ENCODE measurements at regions not wholly inside any gene's neighbourhood (a gene's known extent, or its start where the extent isn't known, plus 50 kb on each side); places are given as distances from the start of the nearest gene placed in this dataset.

DNA sequence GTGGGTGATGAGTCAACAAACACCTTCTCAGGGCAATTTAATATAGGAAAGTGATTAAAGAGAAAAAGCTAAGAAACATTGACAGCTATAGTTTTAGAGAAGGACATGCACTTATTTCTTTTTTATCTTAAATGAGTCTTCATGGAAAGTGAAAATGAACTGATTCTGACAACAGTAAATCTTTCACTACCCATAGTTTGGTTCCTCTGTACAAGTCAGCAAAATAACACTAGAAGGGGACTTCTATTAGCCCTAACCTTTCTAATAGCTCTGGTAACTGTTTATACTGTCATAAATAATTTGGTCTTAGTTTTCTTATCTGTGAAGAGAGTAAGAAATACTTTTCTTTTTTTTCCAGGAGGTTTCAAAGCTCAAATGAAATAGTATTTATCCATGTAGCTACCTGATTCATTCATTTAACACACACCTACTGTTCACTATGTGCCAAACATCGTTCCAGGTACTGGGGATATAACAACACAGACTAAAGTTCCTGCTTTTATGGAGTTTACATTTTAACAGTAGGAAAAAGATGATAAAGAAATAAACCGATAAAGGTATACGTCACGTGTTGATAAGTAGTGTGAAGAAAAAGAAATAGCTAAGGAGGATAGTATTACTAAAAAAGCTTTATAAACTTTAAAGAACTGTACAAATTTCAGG, 148.2 kb downstream of the PCSK1 start:
- H2AFZ ChIP-seq, result no peak overlapping the region
- H3K4me1 ChIP-seq (replicated peaks; ENCODE audit: insufficient read depth), result peaks cover 10% of the 10 kb centered on the region; the same call in 1 of the 2 replicates
- H3K4me3 ChIP-seq, result no peak overlapping the region
- H3K36me3 ChIP-seq (ENCODE audit: low read depth), result no peaks in the 10 kb centered on the region
- no peaks in the 10 kb centered on the region for H3K9me2 ChIP-seq (ENCODE audit: insufficient read depth)
- ChIA-PET CTCF (no interaction called here), POLR2A (ENCODE audit: unreplicated experiment) (interaction anchor here (0.6 kb wide), 1 partner anchor 339 kb away, joined by 4 read pairs; no protein-coding TSS in a partner anchor)
- H3K9me3 ChIP-seq (ENCODE audit: insufficient read depth, low read depth), result no peaks in the 10 kb centered on the region
- TF ChIP-seq, protein P1, sequence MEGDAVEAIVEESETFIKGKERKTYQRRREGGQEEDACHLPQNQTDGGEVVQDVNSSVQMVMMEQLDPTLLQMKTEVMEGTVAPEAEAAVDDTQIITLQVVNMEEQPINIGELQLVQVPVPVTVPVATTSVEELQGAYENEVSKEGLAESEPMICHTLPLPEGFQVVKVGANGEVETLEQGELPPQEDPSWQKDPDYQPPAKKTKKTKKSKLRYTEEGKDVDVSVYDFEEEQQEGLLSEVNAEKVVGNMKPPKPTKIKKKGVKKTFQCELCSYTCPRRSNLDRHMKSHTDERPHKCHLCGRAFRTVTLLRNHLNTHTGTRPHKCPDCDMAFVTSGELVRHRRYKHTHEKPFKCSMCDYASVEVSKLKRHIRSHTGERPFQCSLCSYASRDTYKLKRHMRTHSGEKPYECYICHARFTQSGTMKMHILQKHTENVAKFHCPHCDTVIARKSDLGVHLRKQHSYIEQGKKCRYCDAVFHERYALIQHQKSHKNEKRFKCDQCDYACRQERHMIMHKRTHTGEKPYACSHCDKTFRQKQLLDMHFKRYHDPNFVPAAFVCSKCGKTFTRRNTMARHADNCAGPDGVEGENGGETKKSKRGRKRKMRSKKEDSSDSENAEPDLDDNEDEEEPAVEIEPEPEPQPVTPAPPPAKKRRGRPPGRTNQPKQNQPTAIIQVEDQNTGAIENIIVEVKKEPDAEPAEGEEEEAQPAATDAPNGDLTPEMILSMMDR (conservative IDR thresholded peaks at IDR 0.05), result no peak
- no peak for TF ChIP-seq EZH2 (IDR thresholded peaks at IDR 0.05; ENCODE audit: low read depth)
- H3K4me2 ChIP-seq, result no peak overlapping the region
- no peaks in the 10 kb centered on the region for H4K20me1 ChIP-seq (ENCODE audit: insufficient read depth)
- BruUV-seq (replicated peaks), result no TSS peak
- no peak overlapping the region for H3K27ac ChIP-seq
- no peak for DNase-seq
- no peaks in the 10 kb centered on the region for H3F3A ChIP-seq (ENCODE audit: insufficient read depth, low read depth)
- no peaks in the 10 kb centered on the region for H3K27me3 ChIP-seq (ENCODE audit: insufficient read depth, low read depth)
- intact Hi-C loops (cut with micrococcal nuclease; ENCODE audit: unreplicated experiment), result no loop called here
- no peaks in the 10 kb centered on the region for H3K79me2 ChIP-seq (ENCODE audit: low read depth)

DNA sequence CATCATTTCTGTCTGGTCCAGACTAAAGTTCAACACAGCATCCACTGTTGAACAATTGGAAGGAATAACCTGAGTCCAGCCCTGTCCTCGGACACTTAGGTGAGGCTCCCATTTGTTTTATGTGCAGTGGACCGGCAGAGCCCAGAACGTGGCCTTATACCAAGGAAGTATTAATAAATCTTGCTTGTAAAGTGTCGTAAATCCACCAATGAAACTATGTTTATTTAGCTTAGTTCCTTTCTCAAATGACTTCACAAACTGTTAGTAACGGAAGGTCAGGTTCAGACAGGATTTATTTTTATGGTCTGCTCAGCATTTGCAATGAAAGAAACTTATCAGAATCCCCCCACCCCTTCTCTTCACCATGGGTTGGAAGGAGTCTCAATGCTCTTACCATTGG, 149.5 kb downstream of the PCSK1 start:
- POLR2A ChIA-PET (ENCODE audit: unreplicated experiment), result no interaction called here
- Histone ChIP-seq H3K79me2 (ENCODE audit: low read depth) (no peaks in the 10 kb centered on the region), H3K9me2 (ENCODE audit: insufficient read depth) (no peaks in the 10 kb centered on the region), H3K27me3 (ENCODE audit: insufficient read depth, low read depth) (no peaks in the 10 kb centered on the region), H3K4me2 (no peak overlapping the region), H2AFZ (no peak overlapping the region), H4K20me1 (ENCODE audit: insufficient read depth) (no peaks in the 10 kb centered on the region), H3K4me1 (replicated peaks; ENCODE audit: insufficient read depth) (peaks cover 10% of the 10 kb centered on the region; the same call in 1 of the 2 replicates), H3K9me3 (ENCODE audit: insufficient read depth, low read depth) (peaks cover 4% of the 10 kb centered on the region; the same call in 1 of the 2 replicates), H3K4me3 (no peak overlapping the region), H3K27ac (no peak overlapping the region), H3F3A (ENCODE audit: insufficient read depth, low read depth) (no peaks in the 10 kb centered on the region), H3K36me3 (ENCODE audit: low read depth) (no peaks in the 10 kb centered on the region)
- intact Hi-C loops (cut with micrococcal nuclease; ENCODE audit: unreplicated experiment), result no loop called here
- CTCF ChIA-PET, result no interaction called here
- DNase-seq, result no peak
- TF ChIP-seq EZH2 (IDR thresholded peaks at IDR 0.05; ENCODE audit: low read depth), result no peak
- TF ChIP-seq, protein P1 (conservative IDR thresholded peaks at IDR 0.05), result no peak
- no TSS peak for BruUV-seq (replicated peaks)

DNA sequence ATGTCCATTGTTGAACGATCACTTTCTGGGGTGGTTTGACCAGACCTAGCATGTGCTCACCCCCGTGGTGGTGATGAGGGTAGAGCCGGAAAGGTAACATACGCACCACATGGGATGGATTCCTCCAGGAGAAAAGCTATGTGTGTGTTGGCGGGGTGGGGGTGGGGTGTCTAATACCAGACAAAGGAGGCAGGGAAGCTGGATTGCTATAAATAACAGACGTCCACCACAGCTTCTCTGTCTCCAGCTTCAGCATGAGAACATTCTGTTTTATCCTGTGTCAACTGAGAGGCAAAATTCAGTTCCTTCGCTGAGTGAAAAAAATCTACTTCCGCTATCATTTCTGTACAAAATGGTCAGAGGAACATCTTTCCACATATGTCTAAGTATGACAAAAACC, 151.0 kb downstream of the PCSK1 start:
- H3K79me2 ChIP-seq (ENCODE audit: low read depth), result no peaks in the 10 kb centered on the region
- H2AFZ ChIP-seq, result no peak overlapping the region
- no peak for DNase-seq
- ChIA-PET POLR2A (ENCODE audit: unreplicated experiment) (no interaction called here), CTCF (no interaction called here)
- H4K20me1 ChIP-seq (ENCODE audit: insufficient read depth), result no peaks in the 10 kb centered on the region
- H3K4me2 ChIP-seq, result no peak overlapping the region
- no peaks in the 10 kb centered on the region for H3K27me3 ChIP-seq (ENCODE audit: insufficient read depth, low read depth)
- H3K4me3 ChIP-seq, result no peak overlapping the region
- no peaks in the 10 kb centered on the region for H3K9me2 ChIP-seq (ENCODE audit: insufficient read depth)
- TF ChIP-seq, protein P1 (conservative IDR thresholded peaks at IDR 0.05), result no peak
- no peak for TF ChIP-seq EZH2 (IDR thresholded peaks at IDR 0.05; ENCODE audit: low read depth)
- H3K4me1 ChIP-seq (replicated peaks; ENCODE audit: insufficient read depth), result 0 out of 2 replicates have a peak, but pooled peaks cover 3% of the 10 kb centered on the region
- H3K9me3 ChIP-seq (ENCODE audit: insufficient read depth, low read depth), result peaks cover 4% of the 10 kb centered on the region; the same call in 1 of the 2 replicates
- intact Hi-C loops (cut with micrococcal nuclease; ENCODE audit: unreplicated experiment), result no loop called here
- no TSS peak for BruUV-seq (replicated peaks)
- H3F3A ChIP-seq (ENCODE audit: insufficient read depth, low read depth), result no peaks in the 10 kb centered on the region
- H3K27ac ChIP-seq, result no peak overlapping the region
- H3K36me3 ChIP-seq (ENCODE audit: low read depth), result no peaks in the 10 kb centered on the region
